NCI-H2227 (cell line): ENCODE measurements at regions not wholly inside any gene's neighbourhood (a gene's known extent, or its start where the extent isn't known, plus 50 kb on each side); places are given as distances from the start of the nearest gene placed in this dataset.

Experiments
- DNase-seq: peaks from one replicate; lab custom pipeline; 2025; ENCODE audit not compliant: unreplicated experiment; lab: John Stamatoyannopoulos, UW

- DNase-seq = no peak
These were observed 194.8 kb upstream of the ACVR2A start for GRCh38 chr2:147649998-147650397.

- DNase-seq = peak; percentile 51
These were observed 195.5 kb upstream of the ACVR2A start for GRCh38 chr2:147649286-147649685.

- no peak for DNase-seq
These were observed 196.4 kb upstream of the ACVR2A start for GRCh38 chr2:147648471-147648870.

- no peak for DNase-seq
These were observed 197.0 kb upstream of the ACVR2A start for GRCh38 chr2:147647816-147648215.

- no peak for DNase-seq
These were observed 197.9 kb upstream of the ACVR2A start for GRCh38 chr2:147646818-147647468.

- no peak for DNase-seq
These were observed 200.3 kb upstream of the ACVR2A start for GRCh38 chr2:147644491-147644890.

- no peak for DNase-seq
These were observed 202.1 kb upstream of the ACVR2A start for GRCh38 chr2:147642765-147643164.

- DNase-seq = no peak
These were observed 203.2 kb upstream of the ACVR2A start for GRCh38 chr2:147641651-147642050.

GRCh38 chr2:147639891-147640290, 204.9 kb upstream of the ACVR2A start:
- DNase-seq = no peak

- DNase-seq = no peak
These were observed 205.4 kb upstream of the ACVR2A start for GRCh38 chr2:147639386-147639785.

GRCh38 chr2:147636886-147637285, 207.9 kb upstream of the ACVR2A start:
- no peak for DNase-seq

GRCh38 chr2:147636238-147636882, 208.5 kb upstream of the ACVR2A start:
- no peak for DNase-seq

GRCh38 chr2:147634826-147635225, 210.0 kb upstream of the ACVR2A start:
- DNase-seq = no peak

GRCh38 chr2:147632198-147632597, 212.6 kb upstream of the ACVR2A start:
- no peak for DNase-seq

- no peak for DNase-seq
These were observed 213.5 kb upstream of the ACVR2A start for GRCh38 chr2:147631294-147631693.

GRCh38 chr2:147630585-147630984, 214.2 kb upstream of the ACVR2A start:
- no peak for DNase-seq

- no peak for DNase-seq
These were observed 215.8 kb upstream of the ACVR2A start for GRCh38 chr2:147628971-147629421.

- DNase-seq = no peak
These were observed 221.5 kb upstream of the ACVR2A start for GRCh38 chr2:147623328-147623727.

GRCh38 chr2:147621656-147622197, 223.1 kb upstream of the ACVR2A start:
- peak; percentile 86 for DNase-seq

GRCh38 chr2:147619808-147620207, 225.0 kb upstream of the ACVR2A start:
- DNase-seq = no peak

- no peak for DNase-seq
These were observed 229.1 kb upstream of the ACVR2A start for GRCh38 chr2:147615726-147616125.

GRCh38 chr2:147614979-147615470, 229.8 kb upstream of the ACVR2A start:
- DNase-seq = no peak
